SU-DHL-6 (cell line): ENCODE measurements at regions not wholly inside any gene's neighbourhood (a gene's known extent, or its start where the extent isn't known, plus 50 kb on each side); places are given as distances from the start of the nearest gene placed in this dataset.

Experiments used
- CTCF ChIP-seq: fragments of 200-600 bp; sonication (generic); IDR thresholded peaks from one replicate; pipeline ENCODE4 v1.5.1; 2017; ENCODE audit warnings: antibody characterized with exemption, mild to moderate bottlenecking, low read length, moderate library complexity; ENCODE audit not compliant: insufficient read depth, poor library complexity, severe bottlenecking
- EZH2phosphoT487 ChIP-seq: fragments of 200-600 bp; sonication (generic), shearing (Covaris generic); conservative IDR thresholded peaks from 2 replicates; pipeline ENCODE4 v1.6.1; 2018; ENCODE audit warnings: mild to moderate bottlenecking, antibody characterized with exemption, low read length, moderate library complexity, mixed read lengths

- TF ChIP-seq CTCF (no peak), EZH2phosphoT487 (no peak)
Observed at GRCh38 chr1:88557014-88557413, 127.1 kb upstream of the PKN2 start.
